DOHH2 (cell line): ENCODE measurements at regions not wholly inside any gene's neighbourhood (a gene's known extent, or its start where the extent isn't known, plus 50 kb on each side); places are given as distances from the start of the nearest gene placed in this dataset.

Source experiments
- CTCF ChIP-seq: fragments of 200-600 bp; sonication (generic); IDR thresholded peaks from one replicate; pipeline ENCODE4 v1.5.1; 2014; ENCODE audit warnings: antibody characterized with exemption, mild to moderate bottlenecking, low read depth, low read length; ENCODE audit not compliant: poor library complexity, severe bottlenecking
- EZH2phosphoT487 ChIP-seq: fragments of 200-600 bp; sonication (generic); IDR thresholded peaks from 2 replicates; pipeline ENCODE4 v1.6.1; 2017; ENCODE audit warnings: borderline replicate concordance, mild to moderate bottlenecking, antibody characterized with exemption, low read length, moderate library complexity, mixed read lengths

GRCh38 chr14:28820677-28821076 is 54.1 kb downstream of the FOXG1 start:
- no peak for TF ChIP-seq CTCF
- TF ChIP-seq EZH2phosphoT487 = no peak
